ENCODE measurements at regions not wholly inside any gene's neighbourhood (a gene's known extent, or its start where the extent isn't known, plus 50 kb on each side); places are given as distances from the start of the nearest gene placed in this dataset.

- no peaks in the 10 kb centered on the region for H3K36me3 Mint-ChIP-seq
- H3K27me3 Mint-ChIP-seq = no peaks in the 10 kb centered on the region
- no peak overlapping the region for H3K27ac Mint-ChIP-seq
- CTCF ChIA-PET = no interaction called here
- no peak overlapping the region for H3K4me3 Mint-ChIP-seq
- DNase-seq = no peak
- no peak for ATAC-seq
- H3K9me3 Mint-ChIP-seq (ENCODE audit: low read depth) = peaks cover 3% of the 10 kb centered on the region
- no peaks in the 10 kb centered on the region for H3K4me1 Mint-ChIP-seq
Observed at GRCh38 chr19:28495046-28495445, 717.9 kb downstream of the UQCRFS1 start.

- peaks cover 3% of the 10 kb centered on the region for H3K9me3 Mint-ChIP-seq (ENCODE audit: low read depth)
- no peak overlapping the region for H3K4me3 Mint-ChIP-seq
- H3K27me3 Mint-ChIP-seq = no peaks in the 10 kb centered on the region
- no peak for ATAC-seq
- CTCF ChIA-PET = no interaction called here
- H3K4me1 Mint-ChIP-seq = no peaks in the 10 kb centered on the region
- H3K36me3 Mint-ChIP-seq = no peaks in the 10 kb centered on the region
- no peak for DNase-seq
- H3K27ac Mint-ChIP-seq = no peak overlapping the region
Observed at GRCh38 chr19:28494461-28494860, 718.5 kb downstream of the UQCRFS1 start.

- Mint-ChIP-seq H3K9me3 (ENCODE audit: low read depth) (peaks cover 3% of the 10 kb centered on the region), H3K36me3 (no peaks in the 10 kb centered on the region), H3K4me1 (no peaks in the 10 kb centered on the region), H3K4me3 (no peak overlapping the region), H3K27me3 (no peaks in the 10 kb centered on the region), H3K27ac (no peak overlapping the region)
- CTCF ChIA-PET = no interaction called here
- ATAC-seq (no peak), DNase-seq (no peak)
Observed at GRCh38 chr19:28493884-28494283, 719.1 kb downstream of the UQCRFS1 start.

GRCh38 chr19:28492621-28493020, 720.3 kb downstream of the UQCRFS1 start:
- no peak for DNase-seq
- CTCF ChIA-PET = no interaction called here
- H3K4me1 Mint-ChIP-seq = no peaks in the 10 kb centered on the region
- no peaks in the 10 kb centered on the region for H3K36me3 Mint-ChIP-seq
- no peaks in the 10 kb centered on the region for H3K27me3 Mint-ChIP-seq
- H3K9me3 Mint-ChIP-seq (ENCODE audit: low read depth) = peaks cover 3% of the 10 kb centered on the region
- no peak overlapping the region for H3K4me3 Mint-ChIP-seq
- no peak overlapping the region for H3K27ac Mint-ChIP-seq
- ATAC-seq = no peak

- CTCF ChIA-PET = no interaction called here
- DNase-seq = no peak
- no peak overlapping the region for H3K4me3 Mint-ChIP-seq
- no peaks in the 10 kb centered on the region for H3K4me1 Mint-ChIP-seq
- peaks cover 3% of the 10 kb centered on the region for H3K9me3 Mint-ChIP-seq (ENCODE audit: low read depth)
- H3K36me3 Mint-ChIP-seq = no peaks in the 10 kb centered on the region
- H3K27me3 Mint-ChIP-seq = no peaks in the 10 kb centered on the region
- no peak overlapping the region for H3K27ac Mint-ChIP-seq
- no peak for ATAC-seq
Observed at GRCh38 chr19:28492201-28492600, 720.8 kb downstream of the UQCRFS1 start.

- Mint-ChIP-seq H3K36me3 (no peaks in the 10 kb centered on the region), H3K9me3 (ENCODE audit: low read depth) (peaks cover 3% of the 10 kb centered on the region), H3K27me3 (no peaks in the 10 kb centered on the region), H3K4me3 (no peak overlapping the region), H3K27ac (no peak overlapping the region), H3K4me1 (no peaks in the 10 kb centered on the region)
- ATAC-seq = no peak
- CTCF ChIA-PET = no interaction called here
- no peak for DNase-seq
Observed at GRCh38 chr19:28489776-28490175, 723.2 kb downstream of the UQCRFS1 start.

- H3K27ac Mint-ChIP-seq = no peak overlapping the region
- H3K9me3 Mint-ChIP-seq (ENCODE audit: low read depth) = peaks cover 3% of the 10 kb centered on the region
- no peaks in the 10 kb centered on the region for H3K4me1 Mint-ChIP-seq
- no peak overlapping the region for H3K4me3 Mint-ChIP-seq
- no peak for ATAC-seq
- H3K36me3 Mint-ChIP-seq = no peaks in the 10 kb centered on the region
- DNase-seq = no peak
- H3K27me3 Mint-ChIP-seq = no peaks in the 10 kb centered on the region
- CTCF ChIA-PET = no interaction called here
Observed at GRCh38 chr19:28489126-28489660, 723.8 kb downstream of the UQCRFS1 start.

GRCh38 chr19:28487999-28488398, 725.0 kb downstream of the UQCRFS1 start:
- CTCF ChIA-PET = no interaction called here
- Mint-ChIP-seq H3K27me3 (no peaks in the 10 kb centered on the region), H3K27ac (no peak overlapping the region), H3K4me3 (no peak overlapping the region), H3K4me1 (no peaks in the 10 kb centered on the region), H3K36me3 (no peaks in the 10 kb centered on the region), H3K9me3 (ENCODE audit: low read depth) (no peaks in the 10 kb centered on the region)
- DNase-seq (no peak), ATAC-seq (no peak)

- ATAC-seq = no peak
- Mint-ChIP-seq H3K27me3 (no peaks in the 10 kb centered on the region), H3K9me3 (ENCODE audit: low read depth) (no peaks in the 10 kb centered on the region), H3K4me3 (no peak overlapping the region), H3K36me3 (no peaks in the 10 kb centered on the region), H3K27ac (no peak overlapping the region), H3K4me1 (no peaks in the 10 kb centered on the region)
- DNase-seq = no peak
- CTCF ChIA-PET = no interaction called here
Observed at GRCh38 chr19:28486926-28487325, 726.0 kb downstream of the UQCRFS1 start.

GRCh38 chr19:28486473-28486872, 726.5 kb downstream of the UQCRFS1 start:
- H3K4me3 Mint-ChIP-seq = no peak overlapping the region
- H3K4me1 Mint-ChIP-seq = no peaks in the 10 kb centered on the region
- CTCF ChIA-PET = no interaction called here
- H3K9me3 Mint-ChIP-seq (ENCODE audit: low read depth) = no peaks in the 10 kb centered on the region
- ATAC-seq (no peak), DNase-seq (no peak)
- H3K27me3 Mint-ChIP-seq = no peaks in the 10 kb centered on the region
- no peak overlapping the region for H3K27ac Mint-ChIP-seq
- H3K36me3 Mint-ChIP-seq = no peaks in the 10 kb centered on the region

GRCh38 chr19:28485292-28485691, 727.7 kb downstream of the UQCRFS1 start:
- no peak for ATAC-seq
- no peaks in the 10 kb centered on the region for H3K9me3 Mint-ChIP-seq (ENCODE audit: low read depth)
- no peaks in the 10 kb centered on the region for H3K27me3 Mint-ChIP-seq
- no peak for DNase-seq
- no peaks in the 10 kb centered on the region for H3K36me3 Mint-ChIP-seq
- CTCF ChIA-PET = no interaction called here
- H3K4me3 Mint-ChIP-seq = no peak overlapping the region
- H3K4me1 Mint-ChIP-seq = no peaks in the 10 kb centered on the region
- H3K27ac Mint-ChIP-seq = no peak overlapping the region

- no peaks in the 10 kb centered on the region for H3K36me3 Mint-ChIP-seq
- no peak for ATAC-seq
Observed at GRCh38 chr19:28483197-28483596, 729.8 kb downstream of the UQCRFS1 start.

GRCh38 chr19:28482221-28482620, 730.7 kb downstream of the UQCRFS1 start:
- ATAC-seq = no peak
- Mint-ChIP-seq H3K36me3 (no peaks in the 10 kb centered on the region), H3K4me3 (no peak overlapping the region), H3K27ac (no peak overlapping the region), H3K27me3 (no peaks in the 10 kb centered on the region), H3K4me1 (no peaks in the 10 kb centered on the region), H3K9me3 (ENCODE audit: low read depth) (peaks cover 2% of the 10 kb centered on the region)
- no peak for DNase-seq
- CTCF ChIA-PET = no interaction called here

More at GRCh38 chr19:28483197-28483596, 729.8 kb downstream of the UQCRFS1 start:
- H3K9me3 Mint-ChIP-seq (ENCODE audit: low read depth) = peaks cover 2% of the 10 kb centered on the region
- no peak for DNase-seq
- CTCF ChIA-PET = no interaction called here
- no peak overlapping the region for H3K4me3 Mint-ChIP-seq
- no peaks in the 10 kb centered on the region for H3K4me1 Mint-ChIP-seq
- H3K27me3 Mint-ChIP-seq = no peaks in the 10 kb centered on the region
- H3K27ac Mint-ChIP-seq = no peak overlapping the region

GRCh38 chr19:28481674-28482073, 731.3 kb downstream of the UQCRFS1 start:
- CTCF ChIA-PET = no interaction called here
- H3K27me3 Mint-ChIP-seq = no peaks in the 10 kb centered on the region
- no peaks in the 10 kb centered on the region for H3K36me3 Mint-ChIP-seq
- no peak for DNase-seq
- ATAC-seq = no peak
- no peaks in the 10 kb centered on the region for H3K4me1 Mint-ChIP-seq
- no peak overlapping the region for H3K27ac Mint-ChIP-seq
- no peak overlapping the region for H3K4me3 Mint-ChIP-seq
- peaks cover 2% of the 10 kb centered on the region for H3K9me3 Mint-ChIP-seq (ENCODE audit: low read depth)

- CTCF ChIA-PET = no interaction called here
Observed at GRCh38 chr19:28475525-28475924, 737.4 kb downstream of the UQCRFS1 start.

More at GRCh38 chr19:28475525-28475924, 737.4 kb downstream of the UQCRFS1 start:
- H3K36me3 Mint-ChIP-seq = no peaks in the 10 kb centered on the region
- DNase-seq = no peak
- H3K4me3 Mint-ChIP-seq = no peak overlapping the region
- H3K9me3 Mint-ChIP-seq (ENCODE audit: low read depth) = peaks cover 9% of the 10 kb centered on the region
- H3K27me3 Mint-ChIP-seq = no peaks in the 10 kb centered on the region
- H3K27ac Mint-ChIP-seq = no peak overlapping the region
- H3K4me1 Mint-ChIP-seq = no peaks in the 10 kb centered on the region
- ATAC-seq = no peak
